Sigmoid colon (tissue), 4 donors: ENCODE measurements at regions not wholly inside any gene's neighbourhood (a gene's known extent, or its start where the extent isn't known, plus 50 kb on each side); places are given as distances from the start of the nearest gene placed in this dataset.

Experiments used
- EP300 ChIP-seq, 4 donors: sonication (generic); formaldehyde crosslinking; IDR thresholded peaks; one replicate each; pipeline ENCODE4 v1.6.1; 2017; ENCODE audit warnings: antibody characterized with exemption in 4 of 4
- POLR2A ChIP-seq, 2 donors: fragments of 450-650 bp; IDR thresholded peaks; one replicate each; pipeline ENCODE4 v1.6.1; 2016; ENCODE audit warnings: antibody characterized with exemption in 2 of 2, mild to moderate bottlenecking in 2 of 2, moderate library complexity in 2 of 2
- POLR2AphosphoS5 ChIP-seq, 4 donors: sonication (generic); formaldehyde crosslinking; IDR thresholded peaks; one replicate each; pipeline ENCODE4 v1.6.1; 2017; ENCODE audit warnings: antibody characterized with exemption in 4 of 4

- TF ChIP-seq EP300 (IDR thresholded peaks at IDR 0.05) (no peak), POLR2AphosphoS5 (IDR thresholded peaks at IDR 0.05) (no peak), POLR2A (IDR thresholded peaks at IDR 0.05) (no peak)
Observed at GRCh38 chr3:76615719-76616118, 424.2 kb upstream of the ROBO2 start.
